ENCODE measurements at regions not wholly inside any gene's neighbourhood (a gene's known extent, or its start where the extent isn't known, plus 50 kb on each side); places are given as distances from the start of the nearest gene placed in this dataset.

DNA sequence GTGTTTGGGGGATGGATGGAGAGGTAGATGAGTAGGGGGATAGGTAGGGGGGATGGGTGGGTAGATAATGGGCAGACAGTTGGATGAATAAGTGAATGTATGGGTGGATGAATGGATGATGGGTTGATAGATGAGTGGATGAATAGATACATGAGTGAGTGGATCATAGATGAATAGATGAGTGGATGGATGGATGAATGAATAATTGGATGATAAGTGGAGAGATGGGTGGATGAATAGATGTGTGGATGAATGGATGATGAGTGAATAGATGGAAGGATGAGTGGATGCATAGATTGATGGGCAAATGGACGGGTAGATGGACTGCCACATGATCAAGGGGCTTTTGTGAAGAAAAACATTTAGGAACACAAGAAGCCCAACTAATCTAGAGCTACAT, 133.3 kb upstream of the F3 start:
- no peak overlapping the region for H3K4me3 ChIP-seq (ENCODE audit: low read depth, low read length)
- TF ChIP-seq, protein P1, sequence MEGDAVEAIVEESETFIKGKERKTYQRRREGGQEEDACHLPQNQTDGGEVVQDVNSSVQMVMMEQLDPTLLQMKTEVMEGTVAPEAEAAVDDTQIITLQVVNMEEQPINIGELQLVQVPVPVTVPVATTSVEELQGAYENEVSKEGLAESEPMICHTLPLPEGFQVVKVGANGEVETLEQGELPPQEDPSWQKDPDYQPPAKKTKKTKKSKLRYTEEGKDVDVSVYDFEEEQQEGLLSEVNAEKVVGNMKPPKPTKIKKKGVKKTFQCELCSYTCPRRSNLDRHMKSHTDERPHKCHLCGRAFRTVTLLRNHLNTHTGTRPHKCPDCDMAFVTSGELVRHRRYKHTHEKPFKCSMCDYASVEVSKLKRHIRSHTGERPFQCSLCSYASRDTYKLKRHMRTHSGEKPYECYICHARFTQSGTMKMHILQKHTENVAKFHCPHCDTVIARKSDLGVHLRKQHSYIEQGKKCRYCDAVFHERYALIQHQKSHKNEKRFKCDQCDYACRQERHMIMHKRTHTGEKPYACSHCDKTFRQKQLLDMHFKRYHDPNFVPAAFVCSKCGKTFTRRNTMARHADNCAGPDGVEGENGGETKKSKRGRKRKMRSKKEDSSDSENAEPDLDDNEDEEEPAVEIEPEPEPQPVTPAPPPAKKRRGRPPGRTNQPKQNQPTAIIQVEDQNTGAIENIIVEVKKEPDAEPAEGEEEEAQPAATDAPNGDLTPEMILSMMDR (IDR thresholded peaks at IDR 0.05; ENCODE audit: low read depth, low read length): no peak

DNA sequence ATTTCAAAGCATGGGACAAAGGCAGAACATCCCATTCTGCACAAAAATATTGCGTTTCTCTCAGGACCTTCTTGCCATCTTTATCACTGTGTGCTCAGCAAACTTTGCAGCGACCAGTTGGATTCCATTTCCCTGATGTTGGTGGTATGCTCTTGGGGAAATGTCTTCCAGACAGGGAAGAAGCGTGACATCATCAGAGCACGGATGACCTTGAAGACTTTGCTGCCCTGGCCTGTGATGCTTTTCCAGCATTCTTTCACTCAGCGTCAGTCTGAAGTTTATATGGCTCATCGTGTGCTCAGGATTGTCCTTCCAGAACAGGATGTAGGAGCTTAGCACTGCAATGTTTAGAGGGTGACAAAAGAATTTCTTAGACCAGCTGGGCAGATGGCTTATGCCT, 131.4 kb upstream of the F3 start:
- TF ChIP-seq, protein P1 (IDR thresholded peaks at IDR 0.05; ENCODE audit: low read depth, low read length): no peak

DNA sequence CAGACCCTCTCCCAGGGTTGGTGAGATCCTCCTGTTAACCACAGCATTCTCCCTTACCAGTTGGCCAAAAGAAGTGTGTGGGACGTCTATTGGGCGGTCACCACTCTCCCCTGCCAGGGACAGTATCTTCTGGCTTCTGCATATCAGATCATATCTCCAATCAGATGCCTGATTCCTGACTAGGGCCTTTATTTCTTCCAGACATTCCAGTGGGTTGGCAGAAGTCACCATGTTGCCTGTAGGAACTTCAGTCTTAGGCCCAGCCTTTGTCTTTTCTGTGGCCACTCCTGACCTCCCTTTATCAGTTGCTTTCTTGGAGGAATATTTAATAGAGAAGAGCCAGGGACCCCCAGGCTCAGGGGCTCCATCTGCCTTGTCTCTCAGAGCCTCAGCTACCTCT, 130.4 kb upstream of the F3 start:
- TF ChIP-seq, protein P1 (IDR thresholded peaks at IDR 0.05; ENCODE audit: low read depth, low read length): no peak
- no peak overlapping the region for H3K4me3 ChIP-seq (ENCODE audit: low read depth, low read length)

More for the DNA sequence above, 131.4 kb upstream of the F3 start:
- H3K4me3 ChIP-seq (ENCODE audit: low read depth, low read length): no peak overlapping the region

DNA sequence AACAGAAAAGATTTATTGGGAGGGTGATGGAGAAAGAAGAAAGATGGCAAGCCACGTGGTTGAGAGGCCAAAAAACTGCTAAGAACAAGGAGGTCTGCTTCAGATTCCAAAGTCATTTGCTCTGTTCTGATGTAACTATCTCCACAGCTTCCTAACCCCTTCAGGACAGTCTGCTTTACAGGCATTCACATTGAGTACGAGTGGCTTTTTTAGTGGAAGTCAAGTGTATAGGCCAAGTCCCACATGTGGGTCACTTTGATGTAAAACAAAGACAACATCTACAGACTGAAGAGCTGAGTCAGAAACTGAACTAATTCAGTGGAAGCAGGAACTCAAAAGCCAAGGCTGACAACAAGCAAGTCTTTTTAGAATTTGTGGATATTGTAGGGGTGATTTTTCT, 128.7 kb upstream of the F3 start:
- H3K4me3 ChIP-seq (ENCODE audit: low read depth, low read length): no peak overlapping the region
- TF ChIP-seq, protein P1 (IDR thresholded peaks at IDR 0.05; ENCODE audit: low read depth, low read length): no peak

DNA sequence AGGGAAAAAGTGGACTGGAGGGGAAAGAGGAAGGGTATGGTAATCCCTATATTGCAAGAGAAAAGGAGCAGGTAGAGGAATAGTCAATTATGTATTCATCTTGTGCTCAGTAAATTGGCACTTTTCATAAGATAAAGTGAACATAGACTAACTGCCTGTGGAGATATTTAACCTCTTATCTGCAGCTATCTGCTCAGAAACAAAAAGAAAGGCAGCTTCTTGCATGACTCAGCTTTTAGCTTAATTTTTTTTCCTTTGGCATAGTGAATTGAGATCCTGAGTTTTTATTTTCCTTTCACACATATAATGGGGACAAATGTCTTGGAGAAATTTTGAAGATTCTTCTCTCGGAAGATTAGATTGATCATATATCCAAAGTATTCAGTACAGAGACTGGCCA, 127.6 kb upstream of the F3 start:
- H3K4me3 ChIP-seq (ENCODE audit: low read depth, low read length): no peak overlapping the region
- TF ChIP-seq, protein P1 (IDR thresholded peaks at IDR 0.05; ENCODE audit: low read depth, low read length): no peak

DNA sequence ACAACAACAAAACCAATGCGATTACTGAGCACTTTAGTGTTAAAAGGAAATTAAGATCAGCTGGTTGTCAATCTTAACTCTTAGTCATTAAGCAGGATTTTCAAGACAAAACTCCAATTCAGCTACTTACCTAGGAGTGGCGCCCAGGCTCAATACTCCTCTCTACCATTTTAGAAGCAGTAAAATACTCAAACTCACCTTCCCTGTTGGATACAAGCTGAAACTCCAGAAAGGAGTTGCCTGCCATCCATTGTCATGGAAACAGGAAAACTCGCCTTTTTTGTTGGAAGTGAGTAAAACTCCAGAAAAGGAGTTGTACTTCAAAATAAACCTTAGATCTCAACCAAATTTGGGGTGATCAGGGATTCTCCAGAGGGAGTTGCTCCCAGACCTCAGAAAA, 127.0 kb upstream of the F3 start:
- no peak overlapping the region for H3K4me3 ChIP-seq (ENCODE audit: low read depth, low read length)
- TF ChIP-seq, protein P1 (IDR thresholded peaks at IDR 0.05; ENCODE audit: low read depth, low read length): no peak

DNA sequence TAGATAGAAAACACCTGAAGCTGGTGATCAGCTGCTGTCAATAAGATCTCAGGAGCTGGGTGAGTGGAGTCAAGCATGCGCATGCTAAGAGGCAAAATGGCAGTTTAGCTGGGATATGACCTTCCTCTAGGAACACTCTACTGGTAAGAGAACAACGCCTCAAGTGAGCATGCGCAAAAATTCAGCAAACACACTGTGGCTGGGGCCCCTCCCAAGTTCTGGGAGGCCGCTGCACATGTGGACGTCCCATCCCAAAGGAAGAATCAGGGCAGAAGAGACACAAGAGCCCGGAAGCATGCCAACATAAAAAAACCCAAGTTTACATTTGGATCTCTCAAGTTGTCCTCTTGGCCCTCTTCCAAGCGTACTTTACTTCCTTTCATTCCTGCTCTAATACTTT, 126.3 kb upstream of the F3 start:
- H3K4me3 ChIP-seq (ENCODE audit: low read depth, low read length): no peak overlapping the region
- TF ChIP-seq, protein P1 (IDR thresholded peaks at IDR 0.05; ENCODE audit: low read depth, low read length): no peak

All from WI38 (cell line).